IMR-90 (cell line): ENCODE measurements at regions not wholly inside any gene's neighbourhood (a gene's known extent, or its start where the extent isn't known, plus 50 kb on each side); places are given as distances from the start of the nearest gene placed in this dataset.

Experiments used
- ATAC-seq: fragments of 200-7000 bp; cut with Tn5 transposase; 2 replicates; pipeline ENCODE4 v1.9.1; 2020; ENCODE audit warnings: low read depth, mild to moderate bottlenecking, moderate library complexity
- BruUV-seq: library from RNA; stranded (reverse); fragments of 400-500 nt; replicated peaks from 2 replicates; lab custom pipeline; 2021; lab: Mats Ljungman, UMichigan
- CTCF ChIA-PET: fragments of 300-600 bp; formaldehyde crosslinking; extraction: SDS; loops from one replicate; lab custom pipeline; 2021; ENCODE audit warnings: antibody characterized with exemption; lab: Yijun Ruan, JAX
- POLR2A ChIA-PET: fragments of 300-600 bp; sonication (Branson Sonifier 250); formaldehyde crosslinking; loops from one replicate; lab custom pipeline; 2022; ENCODE audit warnings: antibody characterized with exemption; ENCODE audit not compliant: unreplicated experiment; lab: Charles Lee
- DNase-seq: peaks from one replicate; pipeline ENCODE4 v3.0.0; 2013
- H2AFZ ChIP-seq: replicated peaks from 2 replicates; pipeline ENCODE3; 2013; ENCODE audit warnings: low read length, mild to moderate bottlenecking; ENCODE audit not compliant: poor library complexity
- H2AK5ac ChIP-seq: 2 replicates; pipeline ENCODE4 v1.6.1; 2013; ENCODE audit warnings: low read depth, low read length, inconsistent platforms
- H2AK9ac ChIP-seq: replicated peaks from 2 replicates; pipeline ENCODE3; 2013; ENCODE audit warnings: mild to moderate bottlenecking, low read depth, low read length, moderate library complexity; ENCODE audit not compliant: poor library complexity
- H2BK120ac ChIP-seq: 2 replicates; pipeline ENCODE4 v1.6.1; 2013; ENCODE audit warnings: low read depth, low read length, inconsistent platforms
- H2BK15ac ChIP-seq: 3 replicates; pipeline ENCODE4 v1.6.1; 2013; ENCODE audit warnings: low read depth, low read length, inconsistent platforms
- H2BK20ac ChIP-seq: 2 replicates; pipeline ENCODE4 v1.6.1; 2013; ENCODE audit warnings: low read depth, mild to moderate bottlenecking, inconsistent platforms, low read length, moderate library complexity
- H2BK5ac ChIP-seq: 2 replicates; pipeline ENCODE4 v1.6.1; 2013; ENCODE audit warnings: mild to moderate bottlenecking, low read depth, low read length, inconsistent platforms; ENCODE audit not compliant: poor library complexity, severe bottlenecking
- H3K14ac ChIP-seq: replicated peaks from 2 replicates; pipeline ENCODE4 v1.6.1; 2013; ENCODE audit warnings: low read depth, low read length, inconsistent platforms
- H3K18ac ChIP-seq: 2 replicates; pipeline ENCODE4 v1.6.1; 2013; ENCODE audit warnings: low read depth, low read length, control low read depth
- H3K23ac ChIP-seq: 2 replicates; pipeline ENCODE4 v1.6.1; 2013; ENCODE audit warnings: low read depth, low read length, inconsistent platforms
- H3K27ac ChIP-seq: 2 replicates; pipeline ENCODE4 v1.5.1; 2013; ENCODE audit warnings: mild to moderate bottlenecking, control low read depth, low read length; ENCODE audit not compliant: insufficient read depth
- H3K27me3 ChIP-seq: 2 replicates; pipeline ENCODE4 v1.6.1; 2013; ENCODE audit warnings: low read length; ENCODE audit not compliant: control insufficient read depth, insufficient read depth
- H3K36me3 ChIP-seq: 2 replicates; pipeline ENCODE4 v1.6.1; 2013; ENCODE audit warnings: low read length, mixed read lengths; ENCODE audit not compliant: control insufficient read depth, insufficient read depth
- H3K4ac ChIP-seq: 2 replicates; pipeline ENCODE4 v1.6.1; 2013; ENCODE audit warnings: low read depth, low read length, inconsistent platforms
- H3K4me1 ChIP-seq: 2 replicates; pipeline ENCODE4 v1.6.1; 2013; ENCODE audit warnings: low read length, mixed read lengths; ENCODE audit not compliant: control insufficient read depth, insufficient read depth
- H3K4me2 ChIP-seq: 2 replicates; pipeline ENCODE4 v1.6.1; 2013; ENCODE audit warnings: low read depth, mild to moderate bottlenecking, control low read depth, low read length, moderate library complexity
- H3K4me3 ChIP-seq: 2 replicates; pipeline ENCODE4 v1.5.1; 2013; ENCODE audit warnings: low read depth, mild to moderate bottlenecking, control low read depth, low read length, moderate library complexity; ENCODE audit not compliant: insufficient read depth
- H3K56ac ChIP-seq: 2 replicates; pipeline ENCODE4 v1.6.1; 2013; ENCODE audit warnings: low read length, inconsistent platforms; ENCODE audit not compliant: insufficient read depth; ENCODE audit errors: extremely low read depth
- H3K79me1 ChIP-seq, 2 experiments: 2 replicates each; pipeline ENCODE4 v1.6.1; 2013; ENCODE audit warnings: low read length in 2 of 2, inconsistent platforms in 1 of 2, low read depth in 1 of 2
- H3K9ac ChIP-seq: 2 replicates; pipeline ENCODE4 v1.6.1; 2013; ENCODE audit warnings: low read depth, low read length, control low read depth
- H3K9me1 ChIP-seq: 2 replicates; pipeline ENCODE4 v1.6.1; 2013; ENCODE audit warnings: low read length, inconsistent platforms; ENCODE audit not compliant: insufficient read depth
- H3K9me3 ChIP-seq: 2 replicates; pipeline ENCODE4 v1.6.1; 2013; ENCODE audit warnings: low read length; ENCODE audit not compliant: control insufficient read depth, insufficient read depth
- H4K20me1 ChIP-seq: 2 replicates; pipeline ENCODE4 v1.6.1; 2013; ENCODE audit warnings: low read length, inconsistent platforms; ENCODE audit not compliant: insufficient read depth
- H4K5ac ChIP-seq: 2 replicates; pipeline ENCODE4 v1.6.1; 2013; ENCODE audit warnings: mild to moderate bottlenecking, low read depth, low read length, control low read depth
- H4K8ac ChIP-seq, 2 experiments: 2 replicates each; pipeline ENCODE4 v1.6.1; 2013; ENCODE audit warnings: low read depth in 2 of 2, low read length in 2 of 2, control low read depth in 1 of 2, inconsistent platforms in 1 of 2
- H4K91ac ChIP-seq: 2 replicates; pipeline ENCODE4 v1.6.1; 2013; ENCODE audit warnings: low read depth, low read length, inconsistent platforms; ENCODE audit not compliant: insufficient read depth
- BHLHE40 ChIP-seq: fragments of 150-350 bp; IDR thresholded peaks from 2 replicates; pipeline ENCODE4 v1.6.1; 2016; ENCODE audit warnings: mild to moderate bottlenecking, low read depth, low read length
- CHD1 ChIP-seq: IDR thresholded peaks from 2 replicates; pipeline ENCODE4 v1.6.1; 2012; ENCODE audit warnings: low read depth, low read length, improper control_type of control experiment
- ELK1 ChIP-seq: fragments of 150-350 bp; IDR thresholded peaks from 2 replicates; pipeline ENCODE4 v1.6.1; 2016; ENCODE audit warnings: low read depth, mild to moderate bottlenecking, low read length, moderate library complexity, borderline replicate concordance
- FOS ChIP-seq: fragments of 150-350 bp; IDR thresholded peaks from 2 replicates; pipeline ENCODE4 v1.6.1; 2016; ENCODE audit warnings: low read depth, low read length
- MAZ ChIP-seq: IDR thresholded peaks from 2 replicates; pipeline ENCODE4 v1.6.1; 2012; ENCODE audit warnings: low read depth, mild to moderate bottlenecking, low read length, improper control_type of control experiment, moderate library complexity, borderline replicate concordance
- NFE2L2 ChIP-seq: fragments of 150-350 bp; IDR thresholded peaks from 2 replicates; pipeline ENCODE4 v1.6.1; 2016; ENCODE audit warnings: low read depth, mild to moderate bottlenecking, low read length
- RCOR1 ChIP-seq: IDR thresholded peaks from 2 replicates; pipeline ENCODE4 v1.6.1; 2012; ENCODE audit warnings: mild to moderate bottlenecking, low read length, improper control_type of control experiment; ENCODE audit not compliant: insufficient replicate concordance
- WGBS, 2 experiments: methylation state at CpG; one replicate each; pipeline versions ENCODE4 v1.1.5 to v1.1.7; 2013; ENCODE audit warnings: missing lambda C conversion rate in 2 of 2; ENCODE audit not compliant: insufficient read length in 1 of 2; ENCODE audit errors: extremely low coverage in 2 of 2; 5-methylcytosine and 5-hydroxymethylcytosine counted together
- dilution Hi-C: fragments of 300-500 bp; cut with HindIII; formaldehyde crosslinking; loops from one replicate; pipeline ENCODE4 v1.14.3; 2018; ENCODE audit warnings: low sequenced_read_pairs; ENCODE audit not compliant: unreplicated experiment
- in situ Hi-C: fragments of 300-500 bp; cut with MboI; formaldehyde crosslinking; loops from 3 replicates; pipeline ENCODE4 v1.14.3; 2019; ENCODE audit warnings: low sequenced_read_pairs, inconsistent platforms, mixed read lengths
- intact Hi-C: fragments of 100-400 bp; cut with micrococcal nuclease; formaldehyde crosslinking; loops from 2 replicates; pipeline ENCODE4 v1.10.0; 2022

DNA sequence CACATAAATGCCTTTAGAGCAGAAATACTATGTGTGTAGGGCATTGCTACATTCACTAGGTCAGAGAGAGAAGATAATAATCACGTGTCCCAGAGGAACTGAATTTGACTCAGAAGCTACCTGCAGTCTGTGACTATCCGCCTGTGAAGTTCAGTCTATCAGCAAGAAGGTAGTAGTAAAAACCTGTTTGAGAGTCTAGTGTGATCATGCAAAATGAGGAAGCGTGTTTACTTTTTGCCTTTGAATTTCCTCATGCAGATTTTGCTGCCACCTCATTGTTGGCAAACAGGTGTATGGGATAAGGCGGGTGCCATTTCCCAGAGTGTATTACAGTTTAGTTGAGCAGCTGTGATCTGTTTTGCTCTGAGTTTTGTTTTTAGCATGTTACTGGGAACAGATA lies 403.9 kb upstream of the FANCL start:
- H2BK15ac ChIP-seq, result no peak overlapping the region
- H2AK9ac ChIP-seq, result no peak overlapping the region
- H3K56ac ChIP-seq, result no peak overlapping the region
- H3K4me3 ChIP-seq, result no peak overlapping the region
- no peak overlapping the region for H2BK5ac ChIP-seq
- H2AFZ ChIP-seq, result no peak overlapping the region
- in situ Hi-C loops, result no loop called here
- TF ChIP-seq RCOR1, result no peak
- TF ChIP-seq CHD1, result no peak
- TF ChIP-seq NFE2L2, result no peak
- TF ChIP-seq BHLHE40, result no peak
- TF ChIP-seq MAZ, result no peak
- TF ChIP-seq ELK1, result no peak
- TF ChIP-seq FOS, result no peak
- H4K8ac ChIP-seq, result no peak overlapping the region
- H4K5ac ChIP-seq, result no peak overlapping the region
- H3K36me3 ChIP-seq, result no peaks in the 10 kb centered on the region
- CTCF ChIA-PET, result interaction anchor here (0.6 kb wide), 1 partner anchor 206 kb away, joined by 5 read pairs; no protein-coding TSS in a partner anchor
- no peak overlapping the region for H3K9ac ChIP-seq
- H4K20me1 ChIP-seq, result no peaks in the 10 kb centered on the region
- no peak overlapping the region for H3K4ac ChIP-seq
- no peak overlapping the region for H4K91ac ChIP-seq
- BruUV-seq, result no TSS peak
- no peak overlapping the region for H3K4me2 ChIP-seq
- 57% methylated on average over 1 of the region's 4 CpGs; no CpG with 5 or more reads in 1 of the 2 experiments for WGBS, 2 experiments
- H3K79me1 ChIP-seq, result no peaks in the 10 kb centered on the region
- no peaks in the 10 kb centered on the region for H3K9me3 ChIP-seq
- no peaks in the 10 kb centered on the region for H3K4me1 ChIP-seq
- H3K23ac ChIP-seq, result no peak overlapping the region
- dilution Hi-C loops, result no loop called here
- intact Hi-C loops, result no loop called here
- no peaks in the 10 kb centered on the region for H3K27me3 ChIP-seq
- H3K14ac ChIP-seq, result no peak overlapping the region
- no peak overlapping the region for H2BK20ac ChIP-seq
- DNase-seq, result no peak
- H3K27ac ChIP-seq, result no peak overlapping the region
- no peak for ATAC-seq
- no peak overlapping the region for H3K18ac ChIP-seq
- H2BK120ac ChIP-seq, result no peak overlapping the region
- H3K9me1 ChIP-seq, result no peaks in the 10 kb centered on the region
- POLR2A ChIA-PET, result no interaction called here
- no peak overlapping the region for H2AK5ac ChIP-seq
